Keratinocyte (primary cell): ENCODE measurements at regions not wholly inside any gene's neighbourhood (a gene's known extent, or its start where the extent isn't known, plus 50 kb on each side); places are given as distances from the start of the nearest gene placed in this dataset.

Experiments used
- CTCF ChIP-seq, 3 experiments: IDR thresholded peaks in 1 of 3; conservative IDR thresholded peaks in 1 of 3; optimal IDR thresholded peaks in 1 of 3; 2 replicates in 2 of 3; 3 replicates in 1 of 3; pipeline versions ENCODE3 to v1.5.1; 2011; ENCODE audit warnings: low read length in 3 of 3, mild to moderate bottlenecking in 3 of 3, moderate library complexity in 2 of 3, control low read depth in 1 of 3, inconsistent platforms in 1 of 3; ENCODE audit not compliant: insufficient read depth in 2 of 3; ENCODE audit errors: extremely low read depth in 1 of 3
- EZH2 ChIP-seq: IDR thresholded peaks from one replicate; pipeline ENCODE4 v1.6.1; 2012; ENCODE audit warnings: inconsistent platforms, mild to moderate bottlenecking, low read length, moderate library complexity

DNA sequence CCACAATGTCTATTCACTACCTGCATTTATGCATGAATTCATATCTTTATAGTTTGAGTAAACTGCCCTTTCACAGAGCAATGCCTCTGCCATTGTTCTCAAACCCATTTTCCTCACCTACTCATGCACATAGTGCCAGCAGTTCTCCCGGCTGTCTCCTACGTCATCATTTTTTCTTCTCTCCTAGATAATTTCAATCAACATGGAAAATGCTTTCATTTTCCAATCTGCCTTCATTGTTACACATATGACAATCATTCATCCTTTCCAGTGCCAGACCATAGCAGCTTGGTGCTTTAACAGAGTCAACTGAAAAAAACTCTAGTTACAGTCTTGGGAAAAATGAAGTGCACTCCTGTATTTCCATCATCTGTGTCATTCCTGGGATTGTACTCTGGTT lies 514.8 kb upstream of the CTNND2 start:
- TF ChIP-seq CTCF (optimal IDR thresholded peaks at IDR 0.05 in 1 of 3, IDR thresholded peaks at IDR 0.05 in 1 of 3, conservative IDR thresholded peaks at IDR 0.05 in 1 of 3; ENCODE audit: extremely low read depth in 1 of 3, insufficient read depth in 2 of 3, low read length in 3 of 3) (no peak), EZH2 (no peak)
